NCI-H460 (cell line): ENCODE measurements at regions not wholly inside any gene's neighbourhood (a gene's known extent, or its start where the extent isn't known, plus 50 kb on each side); places are given as distances from the start of the nearest gene placed in this dataset.

Experiments used
- DNase-seq: peaks from one replicate; pipeline ENCODE4 v3.0.0-alpha.2; 2016; ENCODE audit warnings: low read depth; ENCODE audit errors: extremely low read depth
- small RNA-seq, 2 experiments: library from RNA; depleted of rRNA; stranded (forward); fragments of <200 nt; gene quantifications; one replicate each; pipeline ENCODE3, GENCODE V24; 2014

- DNase-seq, result no peak
Observed at GRCh38 chr1:78415165-78415564, 75.6 kb upstream of the PTGFR start.

DNA sequence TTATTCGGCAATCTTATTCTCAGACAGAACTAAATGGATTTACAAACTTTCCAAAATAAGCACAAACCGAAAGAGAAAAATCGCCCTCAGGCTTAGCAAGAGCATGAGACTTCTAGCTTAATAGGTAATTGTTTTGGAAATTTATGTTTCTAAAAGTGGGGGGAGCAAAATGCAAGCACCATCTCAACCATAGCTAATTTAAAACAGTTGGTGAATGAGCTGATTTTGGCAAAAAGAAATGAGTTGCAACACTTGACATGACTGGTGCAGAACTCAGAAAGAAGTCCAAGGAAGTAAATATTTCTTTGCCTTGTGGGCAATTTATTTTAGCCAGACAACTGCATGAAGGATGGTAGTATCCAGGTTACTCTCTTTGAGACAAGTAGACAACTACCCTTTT lies 71.5 kb upstream of the PTGFR start:
- no peak for DNase-seq

DNA sequence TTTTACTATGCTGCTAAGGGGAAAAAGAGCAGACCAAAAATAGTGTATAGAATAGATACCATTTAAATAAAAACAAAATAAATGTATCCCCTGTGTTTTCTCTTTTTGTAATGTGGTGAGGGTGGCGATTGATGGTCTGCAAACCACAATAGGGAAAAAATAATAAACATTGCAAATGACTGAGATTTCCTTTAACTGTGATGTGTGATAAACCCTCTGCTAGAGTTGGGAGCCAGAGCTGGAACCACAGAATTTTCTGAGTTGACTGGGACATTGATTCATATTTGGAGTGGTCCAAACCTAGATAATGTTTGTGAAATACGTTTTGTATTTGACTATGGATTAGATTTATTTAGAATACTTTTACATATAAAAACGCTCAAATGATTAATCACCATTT lies 70.6 kb upstream of the PTGFR start:
- DNase-seq, result no peak

DNA sequence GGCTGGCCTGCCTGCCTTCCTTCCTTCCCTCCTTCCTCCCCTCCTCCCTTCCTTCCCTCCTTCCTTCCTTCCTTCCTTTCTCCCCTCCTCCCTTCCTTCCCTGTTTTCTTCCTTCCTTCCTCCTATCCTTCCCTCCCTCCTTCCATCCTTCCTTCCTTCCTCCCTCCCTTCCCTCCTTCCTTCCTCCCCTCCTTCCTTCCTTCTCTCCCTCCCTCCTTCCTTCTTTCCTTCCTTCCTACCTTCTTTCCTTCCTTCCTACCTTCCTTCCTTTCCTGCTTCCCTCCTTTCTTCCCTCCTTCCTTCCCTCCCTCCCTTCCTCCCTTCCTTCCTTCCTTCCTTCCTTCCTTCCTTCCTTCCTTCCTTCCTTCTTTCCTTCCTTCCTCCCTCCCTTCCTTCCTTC lies 70.1 kb upstream of the PTGFR start:
- DNase-seq, result no peak

DNA sequence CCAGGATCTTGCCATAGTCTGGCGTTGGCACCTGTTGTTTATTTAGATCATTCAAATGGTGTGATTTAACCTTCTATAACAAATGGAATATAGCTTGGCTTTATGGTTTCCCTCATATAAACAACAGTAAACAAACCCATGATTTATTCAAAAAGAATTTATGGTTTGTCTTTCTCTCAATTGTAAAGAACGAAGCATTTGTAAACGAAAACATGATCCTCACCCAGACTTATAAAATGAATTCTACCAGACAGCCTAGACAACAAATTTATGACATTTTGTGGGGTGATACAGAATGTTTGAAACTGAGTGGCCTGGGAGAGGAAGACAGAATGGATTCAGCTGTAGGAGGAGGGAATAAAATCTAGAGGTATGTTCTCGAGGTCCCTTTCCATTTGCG lies 66.1 kb upstream of the PTGFR start:
- DNase-seq, result no peak

DNA sequence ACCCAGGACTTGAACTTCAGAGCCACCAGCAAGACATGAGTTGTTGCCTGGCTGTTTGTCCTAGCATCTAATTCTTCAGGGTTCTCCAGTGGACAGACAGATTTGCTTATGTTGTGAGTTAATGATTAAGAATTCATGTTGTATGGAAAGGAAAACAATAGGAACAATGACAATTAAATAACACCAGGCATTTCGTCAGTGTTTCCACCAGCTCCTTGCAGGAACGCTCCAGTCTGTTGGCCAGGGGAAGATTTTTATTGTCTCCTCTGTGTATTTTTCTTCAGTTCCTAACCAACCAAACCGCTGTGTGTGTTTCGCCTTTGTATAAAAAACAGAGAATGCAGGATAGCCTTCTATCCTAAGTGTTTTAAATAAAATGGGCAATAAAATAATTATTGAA lies 64.4 kb upstream of the PTGFR start:
- no peak for DNase-seq

GRCh38 chr1:78427506-78427905 lies 63.3 kb upstream of the PTGFR start:
- DNase-seq, result no peak

- no peak for DNase-seq
Observed at GRCh38 chr1:78432016-78432415, 58.8 kb upstream of the PTGFR start.

DNA sequence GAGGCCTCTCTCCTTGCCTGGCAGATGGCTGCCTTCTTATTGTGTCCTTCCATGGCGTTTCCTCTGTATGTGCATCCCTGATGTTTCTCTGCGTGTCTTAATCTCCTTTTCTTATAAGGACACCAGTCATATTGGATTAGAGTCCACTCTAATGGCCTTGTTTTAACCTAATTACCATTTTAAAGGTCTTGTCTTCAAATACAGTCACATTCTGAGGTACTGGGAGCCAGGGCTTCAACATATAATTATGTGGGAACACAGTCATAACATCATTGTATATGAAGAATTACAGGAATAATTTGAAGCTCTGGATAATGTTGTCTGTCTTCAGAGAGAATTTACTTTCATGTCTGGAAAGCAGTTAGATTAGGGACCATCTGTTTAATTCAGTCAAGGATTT lies 56.4 kb upstream of the PTGFR start:
- DNase-seq, result no peak

- DNase-seq, result no peak
Observed at GRCh38 chr1:78436961-78437360, 53.8 kb upstream of the PTGFR start.

- DNase-seq, result no peak
Observed at GRCh38 chr1:78437396-78437795, 53.4 kb upstream of the PTGFR start.

DNA sequence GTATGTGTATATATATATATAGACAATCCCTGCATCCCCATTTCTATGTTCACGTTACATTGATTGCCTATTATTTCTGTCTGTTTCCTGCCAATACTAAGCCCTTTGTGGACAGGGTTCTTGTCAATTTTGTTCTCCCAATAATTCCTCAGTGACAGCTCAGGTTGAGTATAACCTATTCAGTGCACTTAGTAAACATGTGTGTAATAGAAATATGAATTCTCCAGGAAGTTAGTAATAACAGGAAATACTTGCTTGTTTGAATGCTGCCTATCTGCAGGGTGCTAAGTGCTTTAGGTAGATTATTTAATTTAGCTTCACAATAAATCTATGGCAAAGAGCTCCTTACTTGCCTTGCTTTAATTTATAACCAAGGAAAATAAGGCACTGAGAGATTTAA lies 52.8 kb upstream of the PTGFR start:
- DNase-seq, result no peak

DNA sequence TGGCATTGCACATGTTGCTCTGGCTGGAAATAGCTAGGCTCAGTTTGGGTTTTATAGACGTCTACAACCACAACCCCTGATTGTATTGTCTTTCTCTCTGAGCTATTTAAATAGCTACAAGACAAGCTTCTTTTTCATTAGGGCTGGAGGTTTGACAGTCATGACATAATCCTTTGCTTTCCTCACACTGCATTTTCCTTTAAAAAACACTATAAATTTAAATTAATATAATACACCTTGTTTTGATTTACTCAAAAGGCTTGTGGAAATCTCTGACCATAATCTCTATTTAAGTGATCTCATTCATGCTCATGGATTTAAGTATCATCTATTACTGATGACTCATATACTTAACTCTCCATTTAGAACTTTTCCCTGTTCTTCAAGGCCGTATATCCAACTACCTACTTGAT lies 50.4 kb upstream of the PTGFR start:
- DNase-seq, result no peak

Small RNA genes lying in the stretch of these regions (small RNA-seq; reads per million reads assigned to genes)
- 0 reads per million in 2 experiments for gene AC096531.1
- gene RNA5SP23, result 0 to 0.29 reads per million in 2 experiments
